ENCODE measurements at regions not wholly inside any gene's neighbourhood (a gene's known extent, or its start where the extent isn't known, plus 50 kb on each side); places are given as distances from the start of the nearest gene placed in this dataset.

- Mint-ChIP-seq H3K27ac (no peak overlapping the region), H3K4me1 (no peaks in the 10 kb centered on the region), H3K27me3 (peaks cover 18% of the 10 kb centered on the region), H3K9me3 (peaks cover 0 to 8% (median 3%) of the 10 kb centered on the region in 7 donors), H3K36me3 (no peaks in the 10 kb centered on the region), H3K4me3 (no peak overlapping the region)
- H3K27ac ChIP-seq (ENCODE audit: insufficient read depth, low read length, poor library complexity, severe bottlenecking), result no peak overlapping the region
- H3K36me3 ChIP-seq (ENCODE audit: control insufficient read depth, insufficient read depth, low read length), result no peaks in the 10 kb centered on the region
- H3K9me3 ChIP-seq (ENCODE audit: control insufficient read depth in 2 of 2, low read length in 2 of 2), result peaks cover 0 to 2% of the 10 kb centered on the region in 2 experiments
- DNase-seq (no peak), ATAC-seq (ENCODE audit: low read depth in 2 of 2) (no peak)
- no peaks in the 10 kb centered on the region for H3K4me1 ChIP-seq (ENCODE audit: control insufficient read depth, insufficient read depth, low read length, poor library complexity, severe bottlenecking)
- no peak overlapping the region for H3K4me3 ChIP-seq (ENCODE audit: low read depth, low read length)
- no peaks in the 10 kb centered on the region for H3K27me3 ChIP-seq (ENCODE audit: control insufficient read depth, insufficient read depth, low read length)
Observed at GRCh38 chr20:24718277-24718676, 230.8 kb upstream of the CST7 start.

GRCh38 chr20:24718696-24719095 lies 230.4 kb upstream of the CST7 start:
- H3K4me3 ChIP-seq (ENCODE audit: low read depth, low read length), result no peak overlapping the region
- ATAC-seq (ENCODE audit: low read depth in 2 of 2), result no peak

GRCh38 chr20:24720957-24721356 lies 228.1 kb upstream of the CST7 start:
- no peak overlapping the region for H3K27ac Mint-ChIP-seq
- no peaks in the 10 kb centered on the region for H3K4me1 Mint-ChIP-seq
- no peak for ATAC-seq (ENCODE audit: low read depth in 2 of 2)

More at GRCh38 chr20:24718696-24719095, 230.4 kb upstream of the CST7 start:
- Histone ChIP-seq H3K4me1 (ENCODE audit: control insufficient read depth, insufficient read depth, low read length, poor library complexity, severe bottlenecking) (no peaks in the 10 kb centered on the region), H3K27me3 (ENCODE audit: control insufficient read depth, insufficient read depth, low read length) (no peaks in the 10 kb centered on the region), H3K36me3 (ENCODE audit: control insufficient read depth, insufficient read depth, low read length) (no peaks in the 10 kb centered on the region), H3K27ac (ENCODE audit: insufficient read depth, low read length, poor library complexity, severe bottlenecking) (no peak overlapping the region), H3K9me3 (ENCODE audit: control insufficient read depth in 2 of 2, low read length in 2 of 2) (peaks cover 0 to 2% of the 10 kb centered on the region in 2 experiments)
- H3K9me3 Mint-ChIP-seq, result peaks cover 0 to 7% (median 2%) of the 10 kb centered on the region in 7 donors
- H3K27ac Mint-ChIP-seq, result no peak overlapping the region
- H3K36me3 Mint-ChIP-seq, result no peaks in the 10 kb centered on the region
- H3K4me1 Mint-ChIP-seq, result no peaks in the 10 kb centered on the region
- peaks cover 18% of the 10 kb centered on the region for H3K27me3 Mint-ChIP-seq
- no peak for DNase-seq
- H3K4me3 Mint-ChIP-seq, result no peak overlapping the region

GRCh38 chr20:24721891-24722568 lies 227.0 kb upstream of the CST7 start:
- H3K27ac ChIP-seq (ENCODE audit: insufficient read depth, low read length, poor library complexity, severe bottlenecking), result no peak overlapping the region
- no peaks in the 10 kb centered on the region for H3K27me3 ChIP-seq (ENCODE audit: control insufficient read depth, insufficient read depth, low read length)
- H3K4me3 ChIP-seq (ENCODE audit: low read depth, low read length), result no peak overlapping the region
- peaks cover 10% of the 10 kb centered on the region for H3K27me3 Mint-ChIP-seq
- H3K9me3 Mint-ChIP-seq, result peaks cover 0 to 2% (median 0%) of the 10 kb centered on the region in 7 donors
- ATAC-seq (ENCODE audit: low read depth in 2 of 2), result no peak
- H3K4me1 ChIP-seq (ENCODE audit: control insufficient read depth, insufficient read depth, low read length, poor library complexity, severe bottlenecking), result no peaks in the 10 kb centered on the region
- no peaks in the 10 kb centered on the region for H3K9me3 ChIP-seq (ENCODE audit: control insufficient read depth in 2 of 2, low read length in 2 of 2)
- no peak overlapping the region for H3K27ac Mint-ChIP-seq
- no peaks in the 10 kb centered on the region for H3K36me3 Mint-ChIP-seq
- no peak overlapping the region for H3K4me3 Mint-ChIP-seq
- no peak for DNase-seq
- H3K4me1 Mint-ChIP-seq, result no peaks in the 10 kb centered on the region
- H3K36me3 ChIP-seq (ENCODE audit: control insufficient read depth, insufficient read depth, low read length), result no peaks in the 10 kb centered on the region

More at GRCh38 chr20:24720957-24721356, 228.1 kb upstream of the CST7 start:
- Mint-ChIP-seq H3K36me3 (no peaks in the 10 kb centered on the region), H3K27me3 (peaks cover 17% of the 10 kb centered on the region), H3K9me3 (peaks cover 0 to 3% (median 0%) of the 10 kb centered on the region in 7 donors), H3K4me3 (no peak overlapping the region)
- H3K9me3 ChIP-seq (ENCODE audit: control insufficient read depth in 2 of 2, low read length in 2 of 2), result no peaks in the 10 kb centered on the region
- H3K4me3 ChIP-seq (ENCODE audit: low read depth, low read length), result no peak overlapping the region
- no peaks in the 10 kb centered on the region for H3K36me3 ChIP-seq (ENCODE audit: control insufficient read depth, insufficient read depth, low read length)
- no peaks in the 10 kb centered on the region for H3K4me1 ChIP-seq (ENCODE audit: control insufficient read depth, insufficient read depth, low read length, poor library complexity, severe bottlenecking)
- DNase-seq, result no peak
- no peak overlapping the region for H3K27ac ChIP-seq (ENCODE audit: insufficient read depth, low read length, poor library complexity, severe bottlenecking)
- H3K27me3 ChIP-seq (ENCODE audit: control insufficient read depth, insufficient read depth, low read length), result no peaks in the 10 kb centered on the region

- H3K27ac ChIP-seq (ENCODE audit: insufficient read depth, low read length, poor library complexity, severe bottlenecking), result no peak overlapping the region
- no peaks in the 10 kb centered on the region for H3K36me3 ChIP-seq (ENCODE audit: control insufficient read depth, insufficient read depth, low read length)
- H3K4me1 ChIP-seq (ENCODE audit: control insufficient read depth, insufficient read depth, low read length, poor library complexity, severe bottlenecking), result no peaks in the 10 kb centered on the region
- Mint-ChIP-seq H3K9me3 (peaks cover 0 to 2% (median 0%) of the 10 kb centered on the region in 7 donors), H3K36me3 (no peaks in the 10 kb centered on the region), H3K4me3 (no peak overlapping the region), H3K4me1 (no peaks in the 10 kb centered on the region), H3K27ac (no peak overlapping the region), H3K27me3 (peaks cover 7% of the 10 kb centered on the region)
- ATAC-seq (ENCODE audit: low read depth in 2 of 2) (no peak), DNase-seq (no peak)
- H3K27me3 ChIP-seq (ENCODE audit: control insufficient read depth, insufficient read depth, low read length), result no peaks in the 10 kb centered on the region
- no peak overlapping the region for H3K4me3 ChIP-seq (ENCODE audit: low read depth, low read length)
- H3K9me3 ChIP-seq (ENCODE audit: control insufficient read depth in 2 of 2, low read length in 2 of 2), result no peaks in the 10 kb centered on the region
Observed at GRCh38 chr20:24722586-24722985, 226.5 kb upstream of the CST7 start.

GRCh38 chr20:24723186-24723585 lies 225.9 kb upstream of the CST7 start:
- H3K36me3 Mint-ChIP-seq, result no peaks in the 10 kb centered on the region
- H3K27ac ChIP-seq (ENCODE audit: insufficient read depth, low read length, poor library complexity, severe bottlenecking), result no peak overlapping the region
- no peak overlapping the region for H3K4me3 ChIP-seq (ENCODE audit: low read depth, low read length)
- H3K9me3 Mint-ChIP-seq, result peaks cover 0 to 2% (median 0%) of the 10 kb centered on the region in 7 donors
- H3K27ac Mint-ChIP-seq, result no peak overlapping the region
- no peak for ATAC-seq (ENCODE audit: low read depth in 2 of 2)
- H3K4me3 Mint-ChIP-seq, result no peak overlapping the region
- H3K4me1 Mint-ChIP-seq, result no peaks in the 10 kb centered on the region
- no peaks in the 10 kb centered on the region for H3K9me3 ChIP-seq (ENCODE audit: control insufficient read depth in 2 of 2, low read length in 2 of 2)
- no peak for DNase-seq
- H3K36me3 ChIP-seq (ENCODE audit: control insufficient read depth, insufficient read depth, low read length), result no peaks in the 10 kb centered on the region
- peaks cover 4% of the 10 kb centered on the region for H3K27me3 Mint-ChIP-seq
- no peaks in the 10 kb centered on the region for H3K27me3 ChIP-seq (ENCODE audit: control insufficient read depth, insufficient read depth, low read length)
- no peaks in the 10 kb centered on the region for H3K4me1 ChIP-seq (ENCODE audit: control insufficient read depth, insufficient read depth, low read length, poor library complexity, severe bottlenecking)

- H3K9me3 Mint-ChIP-seq, result peaks cover 0 to 2% (median 0%) of the 10 kb centered on the region in 7 donors
Observed at GRCh38 chr20:24723647-24724352, 225.3 kb upstream of the CST7 start.

More at GRCh38 chr20:24723647-24724352, 225.3 kb upstream of the CST7 start:
- H3K4me1 ChIP-seq (ENCODE audit: control insufficient read depth, insufficient read depth, low read length, poor library complexity, severe bottlenecking), result no peaks in the 10 kb centered on the region
- ATAC-seq (ENCODE audit: low read depth in 2 of 2), result no peak
- DNase-seq, result no peak
- no peaks in the 10 kb centered on the region for H3K4me1 Mint-ChIP-seq
- no peaks in the 10 kb centered on the region for H3K36me3 Mint-ChIP-seq
- peaks cover 4% of the 10 kb centered on the region for H3K27me3 Mint-ChIP-seq
- H3K27ac Mint-ChIP-seq, result no peak overlapping the region
- no peaks in the 10 kb centered on the region for H3K36me3 ChIP-seq (ENCODE audit: control insufficient read depth, insufficient read depth, low read length)
- no peak overlapping the region for H3K4me3 Mint-ChIP-seq
- H3K27me3 ChIP-seq (ENCODE audit: control insufficient read depth, insufficient read depth, low read length), result no peaks in the 10 kb centered on the region
- H3K9me3 ChIP-seq (ENCODE audit: control insufficient read depth in 2 of 2, low read length in 2 of 2), result no peaks in the 10 kb centered on the region
- H3K27ac ChIP-seq (ENCODE audit: insufficient read depth, low read length, poor library complexity, severe bottlenecking), result no peak overlapping the region
- H3K4me3 ChIP-seq (ENCODE audit: low read depth, low read length), result no peak overlapping the region
